ENCODE measurements at regions not wholly inside any gene's neighbourhood (a gene's known extent, or its start where the extent isn't known, plus 50 kb on each side); places are given as distances from the start of the nearest gene placed in this dataset.

DNA sequence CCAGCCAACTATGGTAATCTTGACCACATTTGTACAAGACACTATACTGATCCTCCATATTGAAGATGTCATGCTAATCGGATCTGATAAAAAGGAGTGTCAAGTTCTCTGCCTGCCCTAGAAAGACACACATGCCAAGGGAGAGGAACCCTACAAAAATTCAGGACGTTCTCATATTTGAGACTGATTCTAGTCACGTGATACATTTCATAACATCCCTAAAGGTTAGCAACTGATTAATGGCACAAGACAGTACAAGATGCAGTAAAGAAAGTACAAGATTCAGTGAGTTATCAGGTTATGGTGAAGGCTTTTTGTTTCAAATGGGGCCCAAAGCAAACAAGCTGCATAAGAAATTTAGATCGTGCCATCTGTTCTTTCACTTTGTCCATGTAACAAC is 190.7 kb upstream of the MOCS1 start:
- Histone ChIP-seq H3K9me3 (ENCODE audit: control insufficient read depth, insufficient read depth, low read length) (no peaks in the 10 kb centered on the region), H3K27ac (ENCODE audit: low read depth, low read length) (no peak overlapping the region), H3K4me3 (ENCODE audit: low read depth, low read length) (no peak overlapping the region), H3K9ac (ENCODE audit: low read depth, low read length) (no peak overlapping the region), H3K36me3 (ENCODE audit: control insufficient read depth, insufficient read depth, low read length) (no peaks in the 10 kb centered on the region), H3K4me1 (ENCODE audit: control insufficient read depth, insufficient read depth, low read length) (no peaks in the 10 kb centered on the region), H3K27me3 (ENCODE audit: control insufficient read depth, insufficient read depth, low read length) (no peaks in the 10 kb centered on the region)

GRCh38 chr6:40116832-40117231 is 182.6 kb upstream of the MOCS1 start:
- Histone ChIP-seq H3K36me3 (ENCODE audit: control insufficient read depth, insufficient read depth, low read length) (no peaks in the 10 kb centered on the region), H3K27ac (ENCODE audit: low read depth, low read length) (no peak overlapping the region), H3K27me3 (ENCODE audit: control insufficient read depth, insufficient read depth, low read length) (no peaks in the 10 kb centered on the region), H3K4me3 (ENCODE audit: low read depth, low read length) (no peak overlapping the region), H3K4me1 (ENCODE audit: control insufficient read depth, insufficient read depth, low read length) (no peaks in the 10 kb centered on the region), H3K9me3 (ENCODE audit: control insufficient read depth, insufficient read depth, low read length) (no peaks in the 10 kb centered on the region), H3K9ac (ENCODE audit: low read depth, low read length) (no peak overlapping the region)

DNA sequence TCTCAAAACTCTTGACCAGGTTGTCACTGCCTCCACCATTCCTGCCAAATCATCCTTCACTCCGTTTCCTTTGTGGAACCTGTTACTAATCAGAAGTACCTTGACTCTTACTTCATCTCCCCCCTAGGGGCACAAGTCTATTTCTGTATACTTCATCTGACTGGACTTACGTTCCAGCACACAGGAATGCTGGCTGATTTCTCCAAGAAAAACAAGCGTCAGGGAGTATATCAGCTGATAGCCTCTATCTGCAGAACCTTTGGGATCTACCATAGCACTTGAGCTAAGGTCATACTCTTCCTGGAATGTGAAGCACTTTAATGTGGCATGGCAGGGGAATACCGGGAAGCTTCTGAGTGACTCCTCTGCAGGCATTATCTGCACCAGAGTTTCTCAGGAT is 178.1 kb upstream of the MOCS1 start:
- H3K36me3 ChIP-seq (ENCODE audit: control insufficient read depth, insufficient read depth, low read length), result no peaks in the 10 kb centered on the region
- H3K9me3 ChIP-seq (ENCODE audit: control insufficient read depth, insufficient read depth, low read length), result 0 out of 2 replicates have a peak, but pooled peaks cover 7% of the 10 kb centered on the region
- no peak overlapping the region for H3K9ac ChIP-seq (ENCODE audit: low read depth, low read length)
- H3K27ac ChIP-seq (ENCODE audit: low read depth, low read length), result no peak overlapping the region
- no peaks in the 10 kb centered on the region for H3K4me1 ChIP-seq (ENCODE audit: control insufficient read depth, insufficient read depth, low read length)
- H3K27me3 ChIP-seq (ENCODE audit: control insufficient read depth, insufficient read depth, low read length), result no peaks in the 10 kb centered on the region
- H3K4me3 ChIP-seq (ENCODE audit: low read depth, low read length), result no peak overlapping the region

DNA sequence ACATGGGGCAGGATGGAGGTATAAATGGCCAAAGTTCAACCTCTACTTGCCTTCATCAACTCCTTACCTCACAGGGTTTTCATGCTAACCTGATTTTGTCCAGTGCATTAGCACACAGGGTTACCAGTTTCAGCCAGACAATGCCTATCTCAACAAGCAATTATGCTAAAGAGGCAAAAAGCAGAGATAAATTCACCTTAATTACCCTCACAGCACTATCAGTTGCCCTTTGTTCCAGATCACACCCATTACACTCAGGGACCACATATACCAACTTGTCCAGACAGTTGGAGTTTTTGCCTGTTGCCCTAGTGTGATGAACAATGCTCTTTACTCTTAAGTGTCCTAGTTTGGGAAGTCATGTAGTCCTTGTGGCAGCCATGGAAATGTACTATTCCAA is 174.5 kb upstream of the MOCS1 start:
- Histone ChIP-seq H3K9ac (ENCODE audit: low read depth, low read length) (no peak overlapping the region), H3K4me1 (ENCODE audit: control insufficient read depth, insufficient read depth, low read length) (no peaks in the 10 kb centered on the region), H3K27me3 (ENCODE audit: control insufficient read depth, insufficient read depth, low read length) (no peaks in the 10 kb centered on the region), H3K9me3 (ENCODE audit: control insufficient read depth, insufficient read depth, low read length) (0 out of 2 replicates have a peak, but pooled peaks cover 7% of the 10 kb centered on the region), H3K27ac (ENCODE audit: low read depth, low read length) (no peak overlapping the region), H3K4me3 (ENCODE audit: low read depth, low read length) (no peak overlapping the region), H3K36me3 (ENCODE audit: control insufficient read depth, insufficient read depth, low read length) (no peaks in the 10 kb centered on the region)

DNA sequence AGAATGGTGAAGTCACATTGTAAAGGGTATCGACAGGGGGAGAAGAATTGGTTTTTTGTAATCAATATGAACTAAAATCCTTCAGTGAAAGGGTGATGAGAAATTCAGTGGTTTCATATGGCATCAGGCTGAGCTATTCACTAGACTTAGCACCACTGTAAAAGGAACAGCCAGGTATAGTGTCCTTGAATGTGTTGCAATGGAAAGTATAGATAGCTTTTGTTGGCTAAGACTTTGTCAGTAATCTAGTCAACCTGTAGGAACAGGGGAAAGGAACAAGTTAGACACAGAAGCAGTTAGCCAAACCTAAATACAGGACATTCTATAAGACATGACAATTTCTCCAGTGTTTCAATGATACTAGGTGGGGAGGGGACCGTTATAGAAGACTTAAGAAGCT is 172.6 kb upstream of the MOCS1 start:
- H3K27ac ChIP-seq (ENCODE audit: low read depth, low read length), result no peak overlapping the region
- no peaks in the 10 kb centered on the region for H3K27me3 ChIP-seq (ENCODE audit: control insufficient read depth, insufficient read depth, low read length)
- no peak overlapping the region for H3K9ac ChIP-seq (ENCODE audit: low read depth, low read length)

DNA sequence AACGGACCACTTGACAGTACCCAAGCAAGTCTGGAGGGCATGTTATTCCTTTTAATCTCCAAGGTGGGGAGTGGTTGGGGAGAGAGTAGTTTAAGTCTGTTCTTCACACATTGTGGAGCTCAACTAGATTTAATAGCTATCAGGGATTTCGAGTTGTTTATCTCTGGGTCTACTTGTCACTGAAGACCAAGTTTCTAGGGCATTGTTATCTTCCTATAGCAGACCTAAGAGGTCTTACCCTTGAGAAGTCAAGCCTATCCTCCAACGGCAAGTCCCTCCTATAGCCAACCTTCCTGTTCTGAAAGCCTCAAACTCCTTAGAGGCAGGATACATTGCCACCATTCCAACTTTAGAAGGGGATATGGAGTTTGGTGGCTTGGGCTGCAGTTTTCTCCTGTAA is 164.5 kb upstream of the MOCS1 start:
- H3K27me3 ChIP-seq (ENCODE audit: control insufficient read depth, insufficient read depth, low read length), result no peaks in the 10 kb centered on the region
- H3K27ac ChIP-seq (ENCODE audit: low read depth, low read length), result no peak overlapping the region
- no peaks in the 10 kb centered on the region for H3K4me1 ChIP-seq (ENCODE audit: control insufficient read depth, insufficient read depth, low read length)
- H3K36me3 ChIP-seq (ENCODE audit: control insufficient read depth, insufficient read depth, low read length), result no peaks in the 10 kb centered on the region
- H3K9me3 ChIP-seq (ENCODE audit: control insufficient read depth, insufficient read depth, low read length), result no peaks in the 10 kb centered on the region
- no peak overlapping the region for H3K9ac ChIP-seq (ENCODE audit: low read depth, low read length)
- no peak overlapping the region for H3K4me3 ChIP-seq (ENCODE audit: low read depth, low read length)

More for the DNA sequence above, 172.6 kb upstream of the MOCS1 start:
- H3K4me3 ChIP-seq (ENCODE audit: low read depth, low read length), result no peak overlapping the region
- 0 out of 2 replicates have a peak, but pooled peaks cover 7% of the 10 kb centered on the region for H3K9me3 ChIP-seq (ENCODE audit: control insufficient read depth, insufficient read depth, low read length)
- H3K4me1 ChIP-seq (ENCODE audit: control insufficient read depth, insufficient read depth, low read length), result no peaks in the 10 kb centered on the region
- H3K36me3 ChIP-seq (ENCODE audit: control insufficient read depth, insufficient read depth, low read length), result no peaks in the 10 kb centered on the region

DNA sequence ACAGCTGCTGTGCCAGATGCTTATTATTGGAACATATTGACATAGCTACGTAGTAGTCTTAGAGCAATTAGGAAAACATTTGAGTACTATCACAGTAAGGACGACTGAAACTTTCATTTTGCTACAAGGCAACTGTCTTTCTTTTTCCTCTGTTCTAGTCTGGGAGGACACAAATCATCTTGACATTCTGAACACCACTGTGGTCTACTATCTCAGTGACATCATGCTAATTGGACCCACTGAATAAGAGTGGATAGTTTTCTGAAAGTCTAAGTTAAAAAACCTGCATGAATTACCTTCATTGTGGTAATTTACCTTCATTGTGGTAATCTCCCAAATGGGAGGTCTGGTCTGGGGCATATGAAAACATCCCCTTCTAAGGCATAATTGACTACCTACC is 163.3 kb upstream of the MOCS1 start:
- H3K4me3 ChIP-seq (ENCODE audit: low read depth, low read length), result no peak overlapping the region
- no peak overlapping the region for H3K27ac ChIP-seq (ENCODE audit: low read depth, low read length)
- H3K9ac ChIP-seq (ENCODE audit: low read depth, low read length), result no peak overlapping the region
- H3K27me3 ChIP-seq (ENCODE audit: control insufficient read depth, insufficient read depth, low read length), result no peaks in the 10 kb centered on the region
- no peaks in the 10 kb centered on the region for H3K36me3 ChIP-seq (ENCODE audit: control insufficient read depth, insufficient read depth, low read length)
- no peaks in the 10 kb centered on the region for H3K4me1 ChIP-seq (ENCODE audit: control insufficient read depth, insufficient read depth, low read length)
- no peaks in the 10 kb centered on the region for H3K9me3 ChIP-seq (ENCODE audit: control insufficient read depth, insufficient read depth, low read length)

GRCh38 chr6:40083141-40083920 is 149.1 kb upstream of the MOCS1 start:
- no peaks in the 10 kb centered on the region for H3K9me3 ChIP-seq (ENCODE audit: control insufficient read depth, insufficient read depth, low read length)
- H3K4me3 ChIP-seq (ENCODE audit: low read depth, low read length), result no peak overlapping the region
- H3K36me3 ChIP-seq (ENCODE audit: control insufficient read depth, insufficient read depth, low read length), result no peaks in the 10 kb centered on the region
- no peaks in the 10 kb centered on the region for H3K27me3 ChIP-seq (ENCODE audit: control insufficient read depth, insufficient read depth, low read length)
- H3K4me1 ChIP-seq (ENCODE audit: control insufficient read depth, insufficient read depth, low read length), result no peaks in the 10 kb centered on the region
- H3K9ac ChIP-seq (ENCODE audit: low read depth, low read length), result no peak overlapping the region
- no peak overlapping the region for H3K27ac ChIP-seq (ENCODE audit: low read depth, low read length)

GRCh38 chr6:40082278-40083043 is 148.2 kb upstream of the MOCS1 start:
- Histone ChIP-seq H3K36me3 (ENCODE audit: control insufficient read depth, insufficient read depth, low read length) (no peaks in the 10 kb centered on the region), H3K27ac (ENCODE audit: low read depth, low read length) (no peak overlapping the region), H3K4me1 (ENCODE audit: control insufficient read depth, insufficient read depth, low read length) (no peaks in the 10 kb centered on the region), H3K9me3 (ENCODE audit: control insufficient read depth, insufficient read depth, low read length) (no peaks in the 10 kb centered on the region), H3K4me3 (ENCODE audit: low read depth, low read length) (no peak overlapping the region), H3K27me3 (ENCODE audit: control insufficient read depth, insufficient read depth, low read length) (no peaks in the 10 kb centered on the region), H3K9ac (ENCODE audit: low read depth, low read length) (no peak overlapping the region)

GRCh38 chr6:40077736-40078135 is 143.5 kb upstream of the MOCS1 start:
- H3K9ac ChIP-seq (ENCODE audit: low read depth, low read length), result no peak overlapping the region
- no peaks in the 10 kb centered on the region for H3K9me3 ChIP-seq (ENCODE audit: control insufficient read depth, insufficient read depth, low read length)
- no peak overlapping the region for H3K27ac ChIP-seq (ENCODE audit: low read depth, low read length)
- no peaks in the 10 kb centered on the region for H3K36me3 ChIP-seq (ENCODE audit: control insufficient read depth, insufficient read depth, low read length)
- H3K4me1 ChIP-seq (ENCODE audit: control insufficient read depth, insufficient read depth, low read length), result no peaks in the 10 kb centered on the region
- no peaks in the 10 kb centered on the region for H3K27me3 ChIP-seq (ENCODE audit: control insufficient read depth, insufficient read depth, low read length)
- H3K4me3 ChIP-seq (ENCODE audit: low read depth, low read length), result no peak overlapping the region

- Histone ChIP-seq H3K9me3 (ENCODE audit: control insufficient read depth, insufficient read depth, low read length) (no peaks in the 10 kb centered on the region), H3K4me1 (ENCODE audit: control insufficient read depth, insufficient read depth, low read length) (no peaks in the 10 kb centered on the region), H3K27ac (ENCODE audit: low read depth, low read length) (no peak overlapping the region), H3K4me3 (ENCODE audit: low read depth, low read length) (no peak overlapping the region), H3K27me3 (ENCODE audit: control insufficient read depth, insufficient read depth, low read length) (no peaks in the 10 kb centered on the region), H3K9ac (ENCODE audit: low read depth, low read length) (no peak overlapping the region), H3K36me3 (ENCODE audit: control insufficient read depth, insufficient read depth, low read length) (no peaks in the 10 kb centered on the region)
These were observed 143.1 kb upstream of the MOCS1 start for GRCh38 chr6:40077315-40077714.
